IMR-90 (cell line): ENCODE measurements at regions not wholly inside any gene's neighbourhood (a gene's known extent, or its start where the extent isn't known, plus 50 kb on each side); places are given as distances from the start of the nearest gene placed in this dataset.

Experiments used
- ATAC-seq: fragments of 200-7000 bp; cut with Tn5 transposase; 2 replicates; pipeline ENCODE4 v1.9.1; 2020; ENCODE audit warnings: low read depth, mild to moderate bottlenecking, moderate library complexity
- BruUV-seq: library from RNA; stranded (reverse); fragments of 400-500 nt; replicated peaks from 2 replicates; lab custom pipeline; 2021; lab: Mats Ljungman, UMichigan
- CTCF ChIA-PET: fragments of 300-600 bp; formaldehyde crosslinking; extraction: SDS; loops from one replicate; lab custom pipeline; 2021; ENCODE audit warnings: antibody characterized with exemption; lab: Yijun Ruan, JAX
- POLR2A ChIA-PET: fragments of 300-600 bp; sonication (Branson Sonifier 250); formaldehyde crosslinking; loops from one replicate; lab custom pipeline; 2022; ENCODE audit warnings: antibody characterized with exemption; ENCODE audit not compliant: unreplicated experiment; lab: Charles Lee
- DNase-seq: peaks from one replicate; pipeline ENCODE4 v3.0.0; 2013
- H2AFZ ChIP-seq: replicated peaks from 2 replicates; pipeline ENCODE3; 2013; ENCODE audit warnings: low read length, mild to moderate bottlenecking; ENCODE audit not compliant: poor library complexity
- H2AK5ac ChIP-seq: 2 replicates; pipeline ENCODE4 v1.6.1; 2013; ENCODE audit warnings: low read depth, low read length, inconsistent platforms
- H2AK9ac ChIP-seq: replicated peaks from 2 replicates; pipeline ENCODE3; 2013; ENCODE audit warnings: mild to moderate bottlenecking, low read depth, low read length, moderate library complexity; ENCODE audit not compliant: poor library complexity
- H2BK120ac ChIP-seq: 2 replicates; pipeline ENCODE4 v1.6.1; 2013; ENCODE audit warnings: low read depth, low read length, inconsistent platforms
- H2BK15ac ChIP-seq: 3 replicates; pipeline ENCODE4 v1.6.1; 2013; ENCODE audit warnings: low read depth, low read length, inconsistent platforms
- H2BK20ac ChIP-seq: 2 replicates; pipeline ENCODE4 v1.6.1; 2013; ENCODE audit warnings: low read depth, mild to moderate bottlenecking, inconsistent platforms, low read length, moderate library complexity
- H2BK5ac ChIP-seq: 2 replicates; pipeline ENCODE4 v1.6.1; 2013; ENCODE audit warnings: mild to moderate bottlenecking, low read depth, low read length, inconsistent platforms; ENCODE audit not compliant: poor library complexity, severe bottlenecking
- H3K14ac ChIP-seq: replicated peaks from 2 replicates; pipeline ENCODE4 v1.6.1; 2013; ENCODE audit warnings: low read depth, low read length, inconsistent platforms
- H3K18ac ChIP-seq: 2 replicates; pipeline ENCODE4 v1.6.1; 2013; ENCODE audit warnings: low read depth, low read length, control low read depth
- H3K23ac ChIP-seq: 2 replicates; pipeline ENCODE4 v1.6.1; 2013; ENCODE audit warnings: low read depth, low read length, inconsistent platforms
- H3K27ac ChIP-seq: 2 replicates; pipeline ENCODE4 v1.5.1; 2013; ENCODE audit warnings: mild to moderate bottlenecking, control low read depth, low read length; ENCODE audit not compliant: insufficient read depth
- H3K27me3 ChIP-seq: 2 replicates; pipeline ENCODE4 v1.6.1; 2013; ENCODE audit warnings: low read length; ENCODE audit not compliant: control insufficient read depth, insufficient read depth
- H3K36me3 ChIP-seq: 2 replicates; pipeline ENCODE4 v1.6.1; 2013; ENCODE audit warnings: low read length, mixed read lengths; ENCODE audit not compliant: control insufficient read depth, insufficient read depth
- H3K4ac ChIP-seq: 2 replicates; pipeline ENCODE4 v1.6.1; 2013; ENCODE audit warnings: low read depth, low read length, inconsistent platforms
- H3K4me1 ChIP-seq: 2 replicates; pipeline ENCODE4 v1.6.1; 2013; ENCODE audit warnings: low read length, mixed read lengths; ENCODE audit not compliant: control insufficient read depth, insufficient read depth
- H3K4me2 ChIP-seq: 2 replicates; pipeline ENCODE4 v1.6.1; 2013; ENCODE audit warnings: low read depth, mild to moderate bottlenecking, control low read depth, low read length, moderate library complexity
- H3K4me3 ChIP-seq: 2 replicates; pipeline ENCODE4 v1.5.1; 2013; ENCODE audit warnings: low read depth, mild to moderate bottlenecking, control low read depth, low read length, moderate library complexity; ENCODE audit not compliant: insufficient read depth
- H3K56ac ChIP-seq: 2 replicates; pipeline ENCODE4 v1.6.1; 2013; ENCODE audit warnings: low read length, inconsistent platforms; ENCODE audit not compliant: insufficient read depth; ENCODE audit errors: extremely low read depth
- H3K79me1 ChIP-seq, 2 experiments: 2 replicates each; pipeline ENCODE4 v1.6.1; 2013; ENCODE audit warnings: low read length in 2 of 2, inconsistent platforms in 1 of 2, low read depth in 1 of 2
- H3K9ac ChIP-seq: 2 replicates; pipeline ENCODE4 v1.6.1; 2013; ENCODE audit warnings: low read depth, low read length, control low read depth
- H3K9me1 ChIP-seq: 2 replicates; pipeline ENCODE4 v1.6.1; 2013; ENCODE audit warnings: low read length, inconsistent platforms; ENCODE audit not compliant: insufficient read depth
- H3K9me3 ChIP-seq: 2 replicates; pipeline ENCODE4 v1.6.1; 2013; ENCODE audit warnings: low read length; ENCODE audit not compliant: control insufficient read depth, insufficient read depth
- H4K20me1 ChIP-seq: 2 replicates; pipeline ENCODE4 v1.6.1; 2013; ENCODE audit warnings: low read length, inconsistent platforms; ENCODE audit not compliant: insufficient read depth
- H4K5ac ChIP-seq: 2 replicates; pipeline ENCODE4 v1.6.1; 2013; ENCODE audit warnings: mild to moderate bottlenecking, low read depth, low read length, control low read depth
- H4K8ac ChIP-seq, 2 experiments: 2 replicates each; pipeline ENCODE4 v1.6.1; 2013; ENCODE audit warnings: low read depth in 2 of 2, low read length in 2 of 2, control low read depth in 1 of 2, inconsistent platforms in 1 of 2
- H4K91ac ChIP-seq: 2 replicates; pipeline ENCODE4 v1.6.1; 2013; ENCODE audit warnings: low read depth, low read length, inconsistent platforms; ENCODE audit not compliant: insufficient read depth
- BHLHE40 ChIP-seq: fragments of 150-350 bp; IDR thresholded peaks from 2 replicates; pipeline ENCODE4 v1.6.1; 2016; ENCODE audit warnings: mild to moderate bottlenecking, low read depth, low read length
- CEBPB ChIP-seq: IDR thresholded peaks from 2 replicates; pipeline ENCODE4 v1.6.1; 2012; ENCODE audit warnings: low read depth, low read length, improper control_type of control experiment
- CHD1 ChIP-seq: IDR thresholded peaks from 2 replicates; pipeline ENCODE4 v1.6.1; 2012; ENCODE audit warnings: low read depth, low read length, improper control_type of control experiment
- FOS ChIP-seq: fragments of 150-350 bp; IDR thresholded peaks from 2 replicates; pipeline ENCODE4 v1.6.1; 2016; ENCODE audit warnings: low read depth, low read length
- MAFK ChIP-seq: IDR thresholded peaks from 2 replicates; pipeline ENCODE4 v1.6.1; 2012; ENCODE audit warnings: low read depth, low read length, improper control_type of control experiment
- MAZ ChIP-seq: IDR thresholded peaks from 2 replicates; pipeline ENCODE4 v1.6.1; 2012; ENCODE audit warnings: low read depth, mild to moderate bottlenecking, low read length, improper control_type of control experiment, moderate library complexity, borderline replicate concordance
- NFE2L2 ChIP-seq: fragments of 150-350 bp; IDR thresholded peaks from 2 replicates; pipeline ENCODE4 v1.6.1; 2016; ENCODE audit warnings: low read depth, mild to moderate bottlenecking, low read length
- POLR2A ChIP-seq: IDR thresholded peaks from 2 replicates; pipeline ENCODE4 v1.6.1; 2012; ENCODE audit warnings: mild to moderate bottlenecking, low read depth, low read length
- RAD21 ChIP-seq: IDR thresholded peaks from 2 replicates; pipeline ENCODE4 v1.6.1; 2012; ENCODE audit warnings: low read length, improper control_type of control experiment
- RCOR1 ChIP-seq: IDR thresholded peaks from 2 replicates; pipeline ENCODE4 v1.6.1; 2012; ENCODE audit warnings: mild to moderate bottlenecking, low read length, improper control_type of control experiment; ENCODE audit not compliant: insufficient replicate concordance
- SMC3 ChIP-seq: fragments of 150-350 bp; IDR thresholded peaks from 2 replicates; pipeline ENCODE4 v1.6.1; 2016; ENCODE audit warnings: low read depth, mild to moderate bottlenecking, antibody characterized with exemption, low read length, moderate library complexity
- WGBS, 2 experiments: methylation state at CpG; one replicate each; pipeline versions ENCODE4 v1.1.5 to v1.1.7; 2013; ENCODE audit warnings: missing lambda C conversion rate in 2 of 2; ENCODE audit not compliant: insufficient read length in 1 of 2; ENCODE audit errors: extremely low coverage in 2 of 2; 5-methylcytosine and 5-hydroxymethylcytosine counted together
- dilution Hi-C: fragments of 300-500 bp; cut with HindIII; formaldehyde crosslinking; loops from one replicate; pipeline ENCODE4 v1.14.3; 2018; ENCODE audit warnings: low sequenced_read_pairs; ENCODE audit not compliant: unreplicated experiment
- in situ Hi-C: fragments of 300-500 bp; cut with MboI; formaldehyde crosslinking; loops from 3 replicates; pipeline ENCODE4 v1.14.3; 2019; ENCODE audit warnings: low sequenced_read_pairs, inconsistent platforms, mixed read lengths
- intact Hi-C: fragments of 100-400 bp; cut with micrococcal nuclease; formaldehyde crosslinking; loops from 2 replicates; pipeline ENCODE4 v1.10.0; 2022
- TF ChIP-seq, protein P1 (sequence below): fragments of 150-350 bp; IDR thresholded peaks from 2 replicates; pipeline ENCODE4 v1.6.1; 2017; ENCODE audit warnings: mild to moderate bottlenecking, antibody characterized with exemption, low read length, low read depth
- TF ChIP-seq, protein P2 (sequence below): conservative IDR thresholded peaks from 2 replicates; pipeline ENCODE4 v1.5.1; 2012; ENCODE audit warnings: mild to moderate bottlenecking, low read depth, low read length, improper control_type of control experiment
- TF ChIP-seq, protein P3 (sequence below): fragments of 150-350 bp; IDR thresholded peaks from 2 replicates; pipeline ENCODE4 v1.6.1; 2016; ENCODE audit warnings: low read depth, mild to moderate bottlenecking, low read length, moderate library complexity, borderline replicate concordance

DNA sequence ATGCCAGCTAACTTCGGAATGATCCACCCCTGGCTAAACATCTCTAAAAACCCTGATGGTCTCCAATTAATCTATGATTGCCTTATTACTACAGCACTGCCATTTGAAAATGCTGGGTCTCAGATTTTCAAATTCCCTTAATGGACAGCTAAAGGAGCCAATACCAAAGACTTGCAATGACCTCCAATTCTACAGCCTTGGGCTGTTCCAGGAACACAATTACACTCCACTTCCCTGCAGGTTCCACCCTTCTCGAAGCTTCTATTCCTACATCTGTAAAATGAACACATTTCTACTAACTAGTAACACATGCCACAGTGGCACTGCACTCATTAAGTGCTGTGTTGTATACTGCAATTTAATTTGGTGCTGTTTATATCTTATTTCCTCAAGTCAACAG lies 85.7 kb upstream of the AK4 start:
- H2AFZ ChIP-seq: no peak overlapping the region
- no peak overlapping the region for H3K4ac ChIP-seq
- no peaks in the 10 kb centered on the region for H3K79me1 ChIP-seq
- H4K5ac ChIP-seq: no peak overlapping the region
- DNase-seq: no peak
- H3K9me3 ChIP-seq: no peaks in the 10 kb centered on the region
- no peak overlapping the region for H3K27ac ChIP-seq
- no CpG with 5 or more reads among the region's 2 CpGs for WGBS, 2 experiments
- in situ Hi-C loops: loop anchor here (10.0 kb wide), 1 partner anchor 362 kb away; the partner anchor contains the start of genes LEPR and LEPROT
- H4K91ac ChIP-seq: no peak overlapping the region
- H2BK5ac ChIP-seq: no peak overlapping the region
- H2BK120ac ChIP-seq: no peak overlapping the region
- H3K56ac ChIP-seq: no peak overlapping the region
- BruUV-seq: no TSS peak
- no peak overlapping the region for H2AK5ac ChIP-seq
- ATAC-seq: no peak
- ChIA-PET CTCF (interaction anchor here (1.0 kb wide), 1 partner anchor 14 kb away, joined by 3 read pairs; no protein-coding TSS in a partner anchor), POLR2A (no interaction called here)
- H3K14ac ChIP-seq: no peak overlapping the region
- H3K4me2 ChIP-seq: no peak overlapping the region
- H2AK9ac ChIP-seq: no peak overlapping the region
- H3K9me1 ChIP-seq: no peaks in the 10 kb centered on the region
- no peaks in the 10 kb centered on the region for H3K27me3 ChIP-seq
- intact Hi-C loops: loop anchor here (10.0 kb wide), 2 partner anchors 882 to 1182 kb away; no protein-coding TSS in a partner anchor
- no peak overlapping the region for H3K4me3 ChIP-seq
- H3K9ac ChIP-seq: no peak overlapping the region
- no peak overlapping the region for H2BK20ac ChIP-seq
- no peak overlapping the region for H3K18ac ChIP-seq
- H2BK15ac ChIP-seq: no peak overlapping the region
- no peak overlapping the region for H3K23ac ChIP-seq
- peaks cover 3% of the 10 kb centered on the region; the same call in 1 of the 2 replicates for H3K36me3 ChIP-seq
- dilution Hi-C loops: no loop called here
- no peak overlapping the region for H4K8ac ChIP-seq
- TF ChIP-seq, protein P1, sequence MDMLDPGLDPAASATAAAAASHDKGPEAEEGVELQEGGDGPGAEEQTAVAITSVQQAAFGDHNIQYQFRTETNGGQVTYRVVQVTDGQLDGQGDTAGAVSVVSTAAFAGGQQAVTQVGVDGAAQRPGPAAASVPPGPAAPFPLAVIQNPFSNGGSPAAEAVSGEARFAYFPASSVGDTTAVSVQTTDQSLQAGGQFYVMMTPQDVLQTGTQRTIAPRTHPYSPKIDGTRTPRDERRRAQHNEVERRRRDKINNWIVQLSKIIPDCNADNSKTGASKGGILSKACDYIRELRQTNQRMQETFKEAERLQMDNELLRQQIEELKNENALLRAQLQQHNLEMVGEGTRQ: no peak
- no peak for TF ChIP-seq FOS
- TF ChIP-seq, protein P2, sequence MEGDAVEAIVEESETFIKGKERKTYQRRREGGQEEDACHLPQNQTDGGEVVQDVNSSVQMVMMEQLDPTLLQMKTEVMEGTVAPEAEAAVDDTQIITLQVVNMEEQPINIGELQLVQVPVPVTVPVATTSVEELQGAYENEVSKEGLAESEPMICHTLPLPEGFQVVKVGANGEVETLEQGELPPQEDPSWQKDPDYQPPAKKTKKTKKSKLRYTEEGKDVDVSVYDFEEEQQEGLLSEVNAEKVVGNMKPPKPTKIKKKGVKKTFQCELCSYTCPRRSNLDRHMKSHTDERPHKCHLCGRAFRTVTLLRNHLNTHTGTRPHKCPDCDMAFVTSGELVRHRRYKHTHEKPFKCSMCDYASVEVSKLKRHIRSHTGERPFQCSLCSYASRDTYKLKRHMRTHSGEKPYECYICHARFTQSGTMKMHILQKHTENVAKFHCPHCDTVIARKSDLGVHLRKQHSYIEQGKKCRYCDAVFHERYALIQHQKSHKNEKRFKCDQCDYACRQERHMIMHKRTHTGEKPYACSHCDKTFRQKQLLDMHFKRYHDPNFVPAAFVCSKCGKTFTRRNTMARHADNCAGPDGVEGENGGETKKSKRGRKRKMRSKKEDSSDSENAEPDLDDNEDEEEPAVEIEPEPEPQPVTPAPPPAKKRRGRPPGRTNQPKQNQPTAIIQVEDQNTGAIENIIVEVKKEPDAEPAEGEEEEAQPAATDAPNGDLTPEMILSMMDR: no peak
- TF ChIP-seq MAZ: no peak
- TF ChIP-seq BHLHE40: no peak
- TF ChIP-seq SMC3: no peak
- no peak for TF ChIP-seq MAFK
- no peak for TF ChIP-seq NFE2L2
- no peak for TF ChIP-seq RAD21
- TF ChIP-seq CHD1: no peak
- no peak for TF ChIP-seq CEBPB
- no peak for TF ChIP-seq POLR2A
- TF ChIP-seq, protein P3, sequence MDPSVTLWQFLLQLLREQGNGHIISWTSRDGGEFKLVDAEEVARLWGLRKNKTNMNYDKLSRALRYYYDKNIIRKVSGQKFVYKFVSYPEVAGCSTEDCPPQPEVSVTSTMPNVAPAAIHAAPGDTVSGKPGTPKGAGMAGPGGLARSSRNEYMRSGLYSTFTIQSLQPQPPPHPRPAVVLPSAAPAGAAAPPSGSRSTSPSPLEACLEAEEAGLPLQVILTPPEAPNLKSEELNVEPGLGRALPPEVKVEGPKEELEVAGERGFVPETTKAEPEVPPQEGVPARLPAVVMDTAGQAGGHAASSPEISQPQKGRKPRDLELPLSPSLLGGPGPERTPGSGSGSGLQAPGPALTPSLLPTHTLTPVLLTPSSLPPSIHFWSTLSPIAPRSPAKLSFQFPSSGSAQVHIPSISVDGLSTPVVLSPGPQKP: no peak
- TF ChIP-seq RCOR1: no peak
- 0 out of 2 replicates have a peak, but pooled peaks cover 3% of the 10 kb centered on the region for H3K4me1 ChIP-seq
- no peaks in the 10 kb centered on the region; the same call in 1 of the 2 replicates for H4K20me1 ChIP-seq
